ENCODE measurements at regions not wholly inside any gene's neighbourhood (a gene's known extent, or its start where the extent isn't known, plus 50 kb on each side); places are given as distances from the start of the nearest gene placed in this dataset.

DNA sequence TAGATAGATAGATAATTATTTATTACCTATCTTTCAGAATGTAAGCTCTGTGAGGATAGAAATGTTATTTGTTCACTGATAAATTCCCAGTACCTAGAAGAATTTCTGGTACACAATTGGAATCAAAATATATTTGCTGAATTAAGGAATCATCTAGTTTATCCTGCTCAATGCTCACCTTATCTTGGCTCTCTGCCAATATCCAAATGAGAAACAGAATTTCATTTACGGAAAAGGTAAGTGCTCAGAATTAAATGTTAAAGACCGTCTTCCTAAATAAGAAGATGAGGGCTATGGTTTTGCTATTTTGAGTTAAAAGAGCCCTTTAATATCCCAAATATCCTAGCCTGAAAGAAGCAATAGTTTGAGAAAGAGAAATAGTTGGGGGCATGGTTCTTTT, 232.1 kb upstream of the PDE4D start:
- no peak overlapping the region for H3K27ac Mint-ChIP-seq (ENCODE audit: unreplicated experiment)
- H3K4me1 Mint-ChIP-seq (ENCODE audit: low read depth, unreplicated experiment): no peaks in the 10 kb centered on the region
- no peaks in the 10 kb centered on the region for H3K27me3 Mint-ChIP-seq (ENCODE audit: unreplicated experiment)
- no peaks in the 10 kb centered on the region for H3K9me3 Mint-ChIP-seq (ENCODE audit: unreplicated experiment)
- no peak for DNase-seq
- TF ChIP-seq, protein P1, sequence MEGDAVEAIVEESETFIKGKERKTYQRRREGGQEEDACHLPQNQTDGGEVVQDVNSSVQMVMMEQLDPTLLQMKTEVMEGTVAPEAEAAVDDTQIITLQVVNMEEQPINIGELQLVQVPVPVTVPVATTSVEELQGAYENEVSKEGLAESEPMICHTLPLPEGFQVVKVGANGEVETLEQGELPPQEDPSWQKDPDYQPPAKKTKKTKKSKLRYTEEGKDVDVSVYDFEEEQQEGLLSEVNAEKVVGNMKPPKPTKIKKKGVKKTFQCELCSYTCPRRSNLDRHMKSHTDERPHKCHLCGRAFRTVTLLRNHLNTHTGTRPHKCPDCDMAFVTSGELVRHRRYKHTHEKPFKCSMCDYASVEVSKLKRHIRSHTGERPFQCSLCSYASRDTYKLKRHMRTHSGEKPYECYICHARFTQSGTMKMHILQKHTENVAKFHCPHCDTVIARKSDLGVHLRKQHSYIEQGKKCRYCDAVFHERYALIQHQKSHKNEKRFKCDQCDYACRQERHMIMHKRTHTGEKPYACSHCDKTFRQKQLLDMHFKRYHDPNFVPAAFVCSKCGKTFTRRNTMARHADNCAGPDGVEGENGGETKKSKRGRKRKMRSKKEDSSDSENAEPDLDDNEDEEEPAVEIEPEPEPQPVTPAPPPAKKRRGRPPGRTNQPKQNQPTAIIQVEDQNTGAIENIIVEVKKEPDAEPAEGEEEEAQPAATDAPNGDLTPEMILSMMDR (IDR thresholded peaks at IDR 0.05; ENCODE audit: partially characterized antibody, unreplicated experiment): no peak
- no peak overlapping the region for H3K4me3 Mint-ChIP-seq (ENCODE audit: unreplicated experiment)
- H3K36me3 Mint-ChIP-seq (ENCODE audit: unreplicated experiment): no peaks in the 10 kb centered on the region

DNA sequence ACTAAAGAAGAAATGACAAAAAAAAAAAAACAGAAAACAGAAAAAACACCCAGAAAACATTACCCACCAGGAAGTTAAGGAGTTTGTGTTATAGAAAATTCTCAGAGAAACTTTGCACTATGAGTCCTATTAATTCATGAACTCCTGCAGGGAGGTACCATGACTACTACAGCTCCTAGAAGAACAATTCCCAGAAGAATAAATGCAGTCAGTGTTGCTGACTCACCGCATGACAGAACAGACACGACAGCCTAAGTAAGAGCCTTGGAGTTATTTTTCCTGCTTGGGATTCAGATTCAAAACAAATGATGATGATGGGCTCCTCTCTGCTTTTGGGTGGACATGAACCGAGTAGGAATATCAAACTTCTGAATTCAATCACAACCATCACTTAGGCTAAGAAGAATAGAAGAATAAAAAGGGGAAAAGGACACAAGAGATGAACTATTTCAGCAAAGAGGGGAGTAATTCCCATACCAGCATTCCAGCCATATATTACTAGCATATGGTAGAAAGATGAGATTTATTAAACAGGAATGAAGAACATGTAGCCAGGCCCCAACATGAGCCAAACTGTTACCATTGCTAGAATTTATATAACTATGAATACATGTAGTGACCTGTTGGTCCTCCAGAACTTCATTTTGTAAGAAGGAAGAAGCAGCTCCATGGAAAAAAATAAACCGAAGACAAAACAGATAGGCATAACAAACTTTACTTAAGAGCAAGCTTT, 209.6 kb upstream of the PDE4D start:
- no peak overlapping the region for H3K4me3 Mint-ChIP-seq (ENCODE audit: unreplicated experiment)
- H3K36me3 Mint-ChIP-seq (ENCODE audit: unreplicated experiment): no peaks in the 10 kb centered on the region
- DNase-seq: no peak
- peaks cover 3% of the 10 kb centered on the region for H3K9me3 Mint-ChIP-seq (ENCODE audit: unreplicated experiment)
- peaks cover 2% of the 10 kb centered on the region for H3K27me3 Mint-ChIP-seq (ENCODE audit: unreplicated experiment)
- H3K27ac Mint-ChIP-seq (ENCODE audit: unreplicated experiment): no peak overlapping the region
- TF ChIP-seq, protein P1 (IDR thresholded peaks at IDR 0.05; ENCODE audit: partially characterized antibody, unreplicated experiment): no peak
- H3K4me1 Mint-ChIP-seq (ENCODE audit: low read depth, unreplicated experiment): no peaks in the 10 kb centered on the region

DNA sequence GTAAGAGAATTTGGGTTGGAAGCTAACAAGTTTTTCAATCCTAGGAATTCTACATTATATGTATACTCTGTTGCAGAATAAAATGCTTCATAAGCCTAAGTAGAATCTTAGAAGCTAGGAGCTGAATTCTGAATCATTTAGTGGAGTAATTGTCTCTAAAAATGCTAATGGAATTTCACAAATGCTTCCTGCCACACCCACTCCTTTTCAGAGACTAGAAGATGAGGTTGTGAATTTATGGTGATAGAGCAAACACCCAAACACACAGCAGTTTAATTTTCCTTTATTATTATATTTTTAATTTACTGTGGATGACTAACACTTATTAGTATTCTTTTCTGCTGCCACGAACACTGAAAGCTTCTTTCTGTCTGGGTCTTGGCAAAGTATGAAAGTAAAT, 208.0 kb upstream of the PDE4D start:
- Mint-ChIP-seq H3K4me1 (ENCODE audit: low read depth, unreplicated experiment) (no peaks in the 10 kb centered on the region), H3K36me3 (ENCODE audit: unreplicated experiment) (no peaks in the 10 kb centered on the region), H3K4me3 (ENCODE audit: unreplicated experiment) (no peak overlapping the region), H3K27me3 (ENCODE audit: unreplicated experiment) (peaks cover 2% of the 10 kb centered on the region), H3K9me3 (ENCODE audit: unreplicated experiment) (peaks cover 3% of the 10 kb centered on the region), H3K27ac (ENCODE audit: unreplicated experiment) (no peak overlapping the region)
- TF ChIP-seq, protein P1 (IDR thresholded peaks at IDR 0.05; ENCODE audit: partially characterized antibody, unreplicated experiment): no peak
- no peak for DNase-seq

DNA sequence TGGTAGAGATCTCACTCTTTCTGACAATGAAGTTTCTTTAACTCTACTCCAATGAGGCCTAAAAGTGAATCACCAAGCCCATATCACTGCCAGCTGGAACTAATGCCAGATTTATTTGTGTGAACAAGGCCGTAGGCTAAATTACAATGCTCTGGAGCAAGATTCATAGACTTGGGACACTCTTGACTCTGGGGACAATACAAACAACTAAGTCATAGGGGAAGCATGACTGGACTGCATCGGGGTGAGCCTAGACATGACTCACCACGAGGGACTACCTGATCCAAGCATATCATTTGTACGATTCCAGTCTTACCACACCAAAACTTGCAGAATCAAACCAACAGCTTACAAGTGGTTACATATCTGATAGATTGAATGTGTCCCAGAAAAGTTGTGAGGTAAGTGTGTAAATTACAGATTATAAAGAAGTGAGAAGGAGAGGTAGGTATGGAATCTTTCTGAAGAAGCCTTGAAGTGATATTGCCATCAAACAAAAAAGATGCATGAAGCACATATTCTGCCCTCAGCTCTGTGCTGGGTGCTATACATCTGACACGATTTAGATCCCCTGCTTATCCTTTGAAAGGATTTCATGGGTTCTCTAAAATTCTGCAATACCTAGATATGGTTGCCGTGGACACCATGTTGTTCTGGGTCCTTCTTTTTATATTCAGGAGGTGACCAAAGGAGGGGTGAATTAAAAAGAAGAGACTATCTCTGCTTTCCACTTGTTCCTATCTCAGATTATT, 199.3 kb upstream of the PDE4D start:
- Mint-ChIP-seq H3K36me3 (ENCODE audit: unreplicated experiment) (no peaks in the 10 kb centered on the region), H3K4me3 (ENCODE audit: unreplicated experiment) (no peak overlapping the region), H3K27me3 (ENCODE audit: unreplicated experiment) (no peaks in the 10 kb centered on the region), H3K27ac (ENCODE audit: unreplicated experiment) (no peak overlapping the region), H3K4me1 (ENCODE audit: low read depth, unreplicated experiment) (no peaks in the 10 kb centered on the region), H3K9me3 (ENCODE audit: unreplicated experiment) (no peaks in the 10 kb centered on the region)
- no peak for DNase-seq
- TF ChIP-seq, protein P1 (IDR thresholded peaks at IDR 0.05; ENCODE audit: partially characterized antibody, unreplicated experiment): no peak

DNA sequence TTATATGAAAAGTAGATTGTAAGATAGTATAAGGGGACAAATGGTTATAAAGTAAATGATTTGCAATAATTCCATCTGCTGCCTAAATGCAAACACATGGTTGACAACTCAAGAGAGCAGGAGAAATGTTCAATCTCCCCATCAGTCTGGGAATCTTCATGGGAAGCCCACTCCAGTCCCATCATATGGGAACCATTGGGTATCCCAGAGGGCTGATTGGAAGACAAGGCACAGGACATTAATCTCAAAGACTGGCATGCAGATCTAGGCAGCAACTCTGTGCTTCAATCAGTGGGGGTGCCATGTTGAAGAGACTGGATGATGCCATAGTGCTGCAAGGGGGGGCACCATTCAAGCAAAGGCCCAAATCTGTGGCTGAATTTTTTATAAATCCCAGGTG, 193.1 kb upstream of the PDE4D start:
- TF ChIP-seq, protein P1 (IDR thresholded peaks at IDR 0.05; ENCODE audit: partially characterized antibody, unreplicated experiment): no peak
- DNase-seq: no peak
- H3K4me3 Mint-ChIP-seq (ENCODE audit: unreplicated experiment): no peak overlapping the region
- no peaks in the 10 kb centered on the region for H3K9me3 Mint-ChIP-seq (ENCODE audit: unreplicated experiment)
- H3K4me1 Mint-ChIP-seq (ENCODE audit: low read depth, unreplicated experiment): no peaks in the 10 kb centered on the region
- H3K27ac Mint-ChIP-seq (ENCODE audit: unreplicated experiment): no peak overlapping the region
- H3K36me3 Mint-ChIP-seq (ENCODE audit: unreplicated experiment): no peaks in the 10 kb centered on the region
- no peaks in the 10 kb centered on the region for H3K27me3 Mint-ChIP-seq (ENCODE audit: unreplicated experiment)

Data from glutamatergic neuron (in vitro differentiated cells).